H1 (cell line): ENCODE measurements at regions not wholly inside any gene's neighbourhood (a gene's known extent, or its start where the extent isn't known, plus 50 kb on each side); places are given as distances from the start of the nearest gene placed in this dataset.
"Not testable (repeated sequence)": the region's sequence is repeated elsewhere in the genome, so short reads cannot be mapped to it uniquely, and the experiment has no call there.

Source experiments
- CEBPB ChIP-seq: IDR thresholded peaks from 2 replicates; pipeline ENCODE4 v1.6.1; 2012; ENCODE audit warnings: low read depth, low read length
- CHD7 ChIP-seq: fragments of 300-600 bp; sonication (generic); IDR thresholded peaks from 2 replicates; pipeline ENCODE4 v1.7.1; 2012; ENCODE audit warnings: low read length, moderate library complexity, mild to moderate bottlenecking, inconsistent platforms; ENCODE audit not compliant: insufficient replicate concordance

GRCh38 chr14:27831978-27832377, 934.6 kb upstream of the FOXG1 start:
- TF ChIP-seq CHD7, CEBPB: not testable (repeated sequence)
